ENCODE measurements at regions not wholly inside any gene's neighbourhood (a gene's known extent, or its start where the extent isn't known, plus 50 kb on each side); places are given as distances from the start of the nearest gene placed in this dataset.
"Not testable (repeated sequence)": the region's sequence is repeated elsewhere in the genome, so short reads cannot be mapped to it uniquely, and the experiment has no call there.

DNA sequence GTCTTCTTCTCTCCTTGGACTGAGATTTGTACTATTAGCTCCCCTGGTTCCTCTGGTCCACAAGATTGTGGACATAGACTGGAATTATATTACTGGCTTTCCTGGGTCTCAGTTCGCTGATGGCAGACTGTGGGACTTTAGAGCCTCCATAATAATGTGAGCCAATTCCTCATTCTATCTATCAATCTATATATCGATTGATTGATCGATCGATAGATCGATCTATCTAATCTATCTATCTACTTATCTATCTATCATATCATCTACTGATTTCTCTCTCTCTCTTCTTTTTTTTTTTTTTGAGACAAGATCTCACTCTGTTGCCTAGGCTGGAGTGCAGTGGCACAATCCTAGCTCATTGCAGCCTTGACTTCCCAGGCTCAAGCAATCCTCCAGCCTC lies 51.5 kb upstream of the DDR1 start:
- no peak for DNase-seq (ENCODE audit: low spot score)

DNA sequence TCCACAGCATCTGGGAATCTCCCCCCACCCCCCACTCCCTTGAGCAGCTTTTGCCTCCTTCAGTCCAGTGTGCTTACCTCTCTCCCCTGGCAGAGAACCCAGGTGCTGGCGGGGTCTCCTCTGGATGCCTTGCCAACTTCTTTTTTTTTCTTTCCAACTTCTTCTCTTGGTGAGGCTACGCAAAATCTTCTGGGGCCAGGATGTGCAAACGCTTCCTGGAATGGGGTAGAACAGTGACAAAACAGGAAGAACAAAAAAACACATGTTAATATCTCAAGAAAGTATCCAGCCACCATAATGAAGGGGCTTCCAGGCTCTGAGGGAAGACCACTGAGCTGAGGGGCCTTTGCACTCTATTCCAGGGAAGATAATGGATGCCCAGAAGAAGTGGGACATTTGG lies 53.9 kb upstream of the DDR1 start:
- no peak for DNase-seq (ENCODE audit: low spot score)

- no peak for DNase-seq (ENCODE audit: low spot score)
These were observed 54.6 kb upstream of the DDR1 start for GRCh38 chr6:30829639-30830255.

DNA sequence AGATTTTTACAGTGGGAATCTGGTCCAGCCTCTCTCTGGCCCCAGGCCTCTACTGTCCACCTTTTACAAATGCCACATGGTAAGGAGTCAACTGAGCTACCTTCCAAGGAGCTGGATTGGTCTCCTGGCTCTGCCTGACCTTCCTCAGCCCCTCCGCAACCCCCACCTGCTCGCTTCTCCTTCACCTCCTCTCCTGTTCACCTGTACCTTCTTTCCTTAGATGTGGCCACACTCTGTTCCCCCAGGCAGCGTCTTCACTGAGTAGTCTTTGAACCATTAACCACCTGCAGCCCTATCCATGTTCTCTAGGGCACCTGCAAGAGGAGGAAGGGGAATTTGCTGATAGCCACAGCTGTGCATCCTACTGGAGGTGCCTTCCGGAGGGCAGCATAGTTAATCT lies 55.3 kb upstream of the DDR1 start:
- no peak for DNase-seq (ENCODE audit: low spot score)

DNA sequence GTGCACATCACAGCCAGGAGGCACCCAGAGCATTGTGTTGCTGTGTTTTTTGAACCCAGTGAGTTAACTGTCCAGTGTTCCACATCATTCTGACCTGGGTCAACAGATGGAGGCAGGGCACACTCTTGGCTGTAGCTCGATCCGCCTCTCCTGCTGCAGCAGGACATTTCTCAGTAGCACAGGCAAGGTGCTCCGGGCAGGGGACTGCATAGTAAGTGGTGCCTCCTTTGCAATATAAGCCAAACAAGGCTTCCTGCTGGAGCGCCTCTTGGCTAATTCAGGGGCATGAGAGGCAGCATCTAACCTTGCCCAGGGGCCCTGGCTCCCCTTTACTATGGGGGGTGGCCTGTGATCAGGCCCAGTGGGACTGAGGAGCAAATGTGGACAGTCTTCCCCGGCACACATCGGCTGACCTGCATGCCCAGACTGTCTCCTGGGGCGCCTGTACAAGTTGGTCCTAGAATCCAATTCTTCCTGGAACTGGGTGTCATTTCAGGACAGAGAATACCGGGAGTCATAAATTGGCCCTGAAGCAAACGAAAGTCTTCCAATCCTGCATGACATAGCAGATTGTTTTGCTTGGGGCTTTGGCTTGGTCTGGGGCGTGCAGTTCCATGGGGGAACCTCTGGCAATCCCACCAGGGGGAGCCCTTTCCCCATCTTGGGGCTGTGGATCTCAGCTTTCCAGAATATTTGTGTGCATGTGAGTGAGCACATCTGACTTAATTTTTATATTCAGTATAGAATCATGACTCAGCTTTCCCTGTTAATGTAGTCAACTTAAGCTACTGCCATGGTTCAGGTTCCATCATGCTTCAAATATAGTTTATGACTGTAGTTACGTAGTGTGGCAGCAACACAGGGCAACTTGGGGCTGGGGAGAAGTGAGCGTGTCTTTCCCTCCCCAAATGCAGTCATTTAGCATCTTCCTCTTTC lies 56.0 kb upstream of the DDR1 start:
- DNase-seq (ENCODE audit: low spot score) = peak; percentile 92

GRCh38 chr6:30826961-30827342 lies 57.4 kb upstream of the DDR1 start:
- no peak for DNase-seq (ENCODE audit: low spot score)

GRCh38 chr6:30824698-30825097 lies 59.6 kb upstream of the DDR1 start:
- DNase-seq (ENCODE audit: low spot score) = no peak

DNA sequence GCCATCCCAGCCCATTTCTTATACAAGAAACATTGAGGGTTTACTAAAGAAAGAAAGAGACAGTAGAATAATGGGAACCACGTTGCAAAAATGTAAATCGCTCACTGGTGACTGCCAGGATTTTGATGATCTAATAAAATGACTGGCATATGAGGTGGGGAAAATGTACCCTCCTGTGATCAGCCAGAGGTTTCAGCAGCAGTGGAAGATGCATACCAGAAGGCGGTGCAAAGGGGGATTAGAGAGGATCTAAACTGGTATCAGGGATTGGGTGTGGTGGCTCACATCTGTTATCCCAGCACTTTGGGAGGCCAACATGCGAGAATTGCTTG lies 60.8 kb upstream of the DDR1 start:
- DNase-seq (ENCODE audit: low spot score) = no peak

DNA sequence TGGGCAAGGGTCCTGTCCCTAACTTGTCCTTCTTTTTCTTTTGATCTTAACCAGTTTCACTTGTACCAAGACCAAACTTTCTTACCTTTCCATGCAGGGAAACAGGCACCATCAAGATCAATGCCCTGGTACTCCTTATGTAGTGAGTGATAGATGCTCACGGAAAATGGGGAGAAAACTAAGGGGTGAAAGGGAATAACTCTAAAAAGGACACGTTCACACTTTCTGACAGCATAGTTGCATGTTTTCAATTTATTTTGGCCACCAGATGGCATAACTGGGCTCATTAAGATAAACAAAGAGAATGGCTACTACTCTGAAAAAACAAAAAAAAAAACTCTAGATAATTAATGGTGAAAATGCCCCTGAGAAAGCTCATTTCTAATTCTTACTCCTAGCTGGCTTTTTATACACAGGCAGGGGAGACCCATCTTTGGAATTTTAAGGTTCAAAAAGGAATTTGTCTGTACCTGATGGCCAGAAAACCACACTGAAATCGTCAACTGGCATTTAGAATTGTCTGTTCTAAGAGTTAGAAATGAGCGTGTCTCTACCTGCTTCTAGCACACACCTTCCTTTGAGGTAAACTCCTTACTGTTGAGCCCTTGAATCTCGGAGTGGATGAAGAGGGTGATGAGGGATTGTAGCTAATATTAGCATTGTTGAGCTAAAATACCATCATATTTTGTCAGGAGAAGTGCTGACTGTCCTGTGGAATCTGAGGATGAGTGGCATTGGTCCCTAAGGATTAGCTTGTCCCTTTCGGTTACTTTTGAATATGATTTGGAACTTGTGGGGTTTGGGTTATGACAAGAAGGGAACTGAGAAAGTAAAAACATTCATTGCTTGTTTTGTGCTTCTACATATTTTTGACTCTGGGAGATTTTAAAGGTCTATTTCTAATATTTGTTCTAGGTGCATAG lies 62.2 kb upstream of the DDR1 start:
- peak; percentile 36 for DNase-seq (ENCODE audit: low spot score)

GRCh38 chr6:30820193-30820592 lies 64.1 kb upstream of the DDR1 start:
- DNase-seq (ENCODE audit: low spot score) = peak; percentile 79

DNA sequence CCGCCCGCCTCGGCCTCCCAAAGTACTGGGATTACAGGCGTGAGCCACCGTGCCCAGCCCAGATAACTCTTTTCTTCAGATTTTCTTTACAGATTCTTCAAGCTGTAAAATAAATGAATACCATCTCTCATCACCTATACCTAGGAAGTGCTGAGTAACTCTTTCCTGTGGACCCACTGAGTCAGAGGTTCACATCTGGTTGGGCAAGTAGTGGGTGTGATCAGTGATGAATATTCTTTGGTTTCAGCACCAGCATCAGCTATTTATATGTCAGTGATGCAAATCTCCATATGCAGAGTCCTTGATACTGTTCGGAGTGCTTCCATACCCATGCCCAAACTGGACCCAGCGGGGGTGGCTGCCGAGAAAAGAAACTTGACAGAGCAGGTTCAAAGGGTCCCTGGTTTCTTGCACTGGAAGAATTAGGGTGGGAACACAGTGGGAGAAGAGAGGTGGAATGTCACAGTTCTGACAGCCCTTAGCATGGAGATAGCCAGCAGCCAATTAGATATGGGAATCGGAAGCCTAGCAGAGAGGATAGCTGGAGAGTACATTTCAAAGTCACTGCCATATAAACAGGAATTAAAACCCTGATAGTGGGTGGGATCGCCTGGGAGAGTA lies 64.9 kb upstream of the DDR1 start:
- no peak for DNase-seq (ENCODE audit: low spot score)

GRCh38 chr6:30818391-30818841 lies 65.9 kb upstream of the DDR1 start:
- DNase-seq (ENCODE audit: low spot score) = peak; percentile 68

DNA sequence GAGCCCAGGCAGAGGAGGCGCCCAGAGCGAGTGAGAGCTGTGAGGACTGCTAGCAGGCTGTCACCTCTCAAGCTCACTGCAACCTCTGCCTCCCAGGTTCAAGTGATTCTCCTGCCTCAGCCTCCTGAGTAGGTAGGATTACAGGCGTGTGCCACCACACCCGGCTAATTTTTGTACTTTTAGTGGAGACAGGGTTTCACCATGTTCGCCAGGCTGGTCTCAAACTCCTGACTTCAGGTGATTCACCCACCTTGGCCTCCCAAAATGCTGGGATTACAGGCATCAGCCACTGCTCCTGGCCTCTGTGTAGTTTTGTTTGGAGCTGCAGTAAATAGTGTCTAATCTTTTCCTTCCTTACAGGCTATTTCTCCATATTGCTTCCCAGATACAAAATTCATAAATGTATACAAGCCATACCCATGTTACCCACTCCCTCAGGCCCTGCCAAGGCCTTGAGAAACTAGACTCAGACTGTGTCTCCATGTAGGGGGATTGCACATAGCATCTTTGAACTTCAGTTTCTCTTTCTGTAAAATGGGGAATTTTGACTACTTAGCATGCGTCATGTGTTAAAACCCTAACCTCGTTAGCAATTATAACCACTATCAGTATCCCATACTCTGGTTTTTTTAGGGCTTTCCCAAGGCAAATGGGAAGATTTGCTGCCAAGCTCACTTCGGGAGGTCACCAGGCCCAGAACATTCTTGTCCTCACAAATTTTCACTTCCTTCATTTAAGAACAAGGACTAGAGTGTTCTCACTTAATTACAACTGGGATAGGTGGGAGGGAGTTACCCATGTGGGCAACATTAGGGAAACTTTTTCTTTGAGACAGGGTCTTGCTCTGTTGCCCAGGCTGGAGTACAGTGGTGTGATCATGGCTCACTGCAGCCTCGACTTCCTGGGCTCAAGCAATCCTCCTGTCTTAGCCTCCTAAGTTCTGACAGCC lies 67.3 kb upstream of the DDR1 start:
- DNase-seq (ENCODE audit: low spot score) = no peak

DNA sequence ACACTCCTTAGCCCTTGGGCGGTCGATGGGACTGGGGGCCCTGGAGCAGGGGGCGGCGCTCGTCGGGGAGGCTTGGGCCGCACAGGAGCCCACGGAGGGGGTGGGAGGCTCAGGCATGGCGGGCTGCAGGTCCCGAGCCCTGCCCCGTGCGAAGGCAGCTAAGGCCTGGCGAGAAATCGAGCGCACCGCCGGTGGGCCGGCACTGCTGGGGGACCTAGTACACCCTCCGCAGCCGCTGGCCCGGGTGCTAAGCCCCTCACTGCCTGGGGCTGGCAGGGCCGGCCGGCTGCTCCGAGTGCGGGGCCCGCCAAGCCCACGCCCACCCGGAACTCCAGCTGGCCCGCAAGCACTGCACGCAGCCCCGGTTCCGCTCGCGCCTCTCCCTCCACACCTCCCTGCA lies 68.0 kb upstream of the DDR1 start:
- not testable (repeated sequence) for DNase-seq (ENCODE audit: low spot score)

GRCh38 chr6:30815041-30815742 lies 69.1 kb upstream of the DDR1 start:
- not testable (repeated sequence) for DNase-seq (ENCODE audit: low spot score)

DNA sequence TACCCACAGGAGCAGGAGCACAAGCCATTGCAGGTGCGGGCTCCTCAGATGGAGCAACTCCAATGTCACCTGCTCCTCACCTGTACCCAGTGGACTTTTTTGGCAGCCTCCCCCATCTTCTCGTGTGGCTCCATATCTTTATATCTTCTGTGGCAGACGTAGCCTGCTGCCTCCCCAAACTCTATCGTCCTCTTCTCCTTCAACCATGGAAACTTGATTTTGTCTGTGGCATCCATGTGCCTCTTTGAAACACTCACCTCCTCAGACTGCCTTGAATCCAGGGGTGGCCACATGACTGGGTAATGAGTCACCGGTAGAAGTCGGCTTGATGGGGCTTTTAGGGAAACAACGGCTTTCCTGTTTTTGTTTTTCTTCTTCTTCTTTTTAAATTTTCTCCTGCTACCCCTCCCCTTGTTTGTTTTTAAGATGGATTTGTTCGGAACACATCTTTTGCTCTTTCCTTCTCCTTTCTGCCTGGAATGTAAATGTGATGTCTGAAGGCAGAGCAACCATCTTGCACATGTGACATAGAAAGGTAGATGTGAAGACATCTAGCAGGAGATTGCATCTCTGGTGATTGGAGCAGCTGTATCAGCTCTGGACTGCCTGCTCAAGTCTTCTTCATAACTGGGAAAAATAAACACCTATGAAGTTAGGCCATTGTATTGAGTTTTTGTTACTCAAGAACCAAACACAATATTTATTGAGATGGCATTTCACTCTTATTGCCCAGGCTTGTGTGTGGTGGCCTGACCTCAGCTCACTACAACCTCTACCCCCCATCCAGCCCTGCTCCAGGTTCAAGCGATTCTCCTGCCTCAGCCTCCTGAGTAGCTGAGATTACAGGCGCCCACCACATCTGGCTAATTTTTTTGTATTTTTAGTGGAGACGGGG lies 69.9 kb upstream of the DDR1 start:
- DNase-seq (ENCODE audit: low spot score) = peak; percentile 65

- DNase-seq (ENCODE audit: low spot score) = no peak
These were observed 69.3 kb upstream of the IER3 start for GRCh38 chr6:30813631-30814145.

- DNase-seq (ENCODE audit: low spot score) = no peak
These were observed 66.5 kb upstream of the IER3 start for GRCh38 chr6:30810813-30811339.

- not testable (repeated sequence) for DNase-seq (ENCODE audit: low spot score)
These were observed 63.2 kb upstream of the IER3 start for GRCh38 chr6:30807566-30807965.
